ENCODE measurements at regions not wholly inside any gene's neighbourhood (a gene's known extent, or its start where the extent isn't known, plus 50 kb on each side); places are given as distances from the start of the nearest gene placed in this dataset.

DNA sequence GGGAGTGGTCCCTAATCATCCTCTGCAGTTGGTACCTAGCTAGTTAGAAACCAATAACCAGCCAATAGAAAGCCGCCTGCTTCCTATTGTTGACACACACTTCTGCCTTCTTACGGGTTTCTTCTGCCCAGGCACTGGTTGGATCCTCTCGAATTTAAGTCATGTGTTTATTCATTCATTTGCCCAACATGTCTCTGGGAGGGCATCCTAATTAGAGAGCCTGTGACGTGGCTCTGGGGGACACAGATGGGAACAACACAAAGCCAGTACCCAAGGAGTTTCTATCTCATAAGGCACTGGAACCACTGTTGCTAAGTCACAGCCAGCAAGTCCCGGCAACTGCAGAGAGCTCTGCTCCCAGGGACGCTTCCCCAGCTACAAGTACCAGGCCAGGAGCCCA lies 300.7 kb upstream of the TNRC6C start:
- no peaks in the 10 kb centered on the region for H3K79me2 ChIP-seq (ENCODE audit: control insufficient read depth, insufficient read depth, low read length)
- H3K4me1 ChIP-seq (replicated peaks in 1 of 2; ENCODE audit: control insufficient read depth in 2 of 2, insufficient read depth in 2 of 2, low read length in 2 of 2), result no peaks in the 10 kb centered on the region
- no peak overlapping the region for H2AFZ ChIP-seq (ENCODE audit: low read depth, low read length)
- H3K9me1 ChIP-seq (ENCODE audit: control insufficient read depth, insufficient read depth, low read length), result no peaks in the 10 kb centered on the region
- H3K9me3 ChIP-seq (replicated peaks; ENCODE audit: control insufficient read depth, insufficient read depth, low read depth, low read length), result no peaks in the 10 kb centered on the region
- in situ Hi-C loops (cut with MboI), result no loop called here
- DNase-seq (ENCODE audit: extremely low read depth in 1 of 4, low spot score in 3 of 4) (no peak), ATAC-seq (no peak), FAIRE-seq (no peak)
- no TSS peak for BruUV-seq (replicated peaks)
- H3K9ac ChIP-seq (ENCODE audit: insufficient read depth in 1 of 2, low read depth in 2 of 2, low read length in 2 of 2), result no peak overlapping the region
- no peak overlapping the region for H3K4me2 ChIP-seq (ENCODE audit: insufficient read depth, low read length)
- intact Hi-C loops (cut with micrococcal nuclease), result no loop called here
- TF ChIP-seq ETV6 (IDR thresholded peaks at IDR 0.05; ENCODE audit: borderline replicate concordance in 1 of 2, low read depth in 2 of 2, low read length in 1 of 2) (no peak), ETV6 (CRISPR knock-in tag; IDR thresholded peaks at IDR 0.05; ENCODE audit: borderline replicate concordance) (no peak), NFE2 (IDR thresholded peaks at IDR 0.05; ENCODE audit: low read depth) (no peak)
- TF ChIP-seq, protein P1, sequence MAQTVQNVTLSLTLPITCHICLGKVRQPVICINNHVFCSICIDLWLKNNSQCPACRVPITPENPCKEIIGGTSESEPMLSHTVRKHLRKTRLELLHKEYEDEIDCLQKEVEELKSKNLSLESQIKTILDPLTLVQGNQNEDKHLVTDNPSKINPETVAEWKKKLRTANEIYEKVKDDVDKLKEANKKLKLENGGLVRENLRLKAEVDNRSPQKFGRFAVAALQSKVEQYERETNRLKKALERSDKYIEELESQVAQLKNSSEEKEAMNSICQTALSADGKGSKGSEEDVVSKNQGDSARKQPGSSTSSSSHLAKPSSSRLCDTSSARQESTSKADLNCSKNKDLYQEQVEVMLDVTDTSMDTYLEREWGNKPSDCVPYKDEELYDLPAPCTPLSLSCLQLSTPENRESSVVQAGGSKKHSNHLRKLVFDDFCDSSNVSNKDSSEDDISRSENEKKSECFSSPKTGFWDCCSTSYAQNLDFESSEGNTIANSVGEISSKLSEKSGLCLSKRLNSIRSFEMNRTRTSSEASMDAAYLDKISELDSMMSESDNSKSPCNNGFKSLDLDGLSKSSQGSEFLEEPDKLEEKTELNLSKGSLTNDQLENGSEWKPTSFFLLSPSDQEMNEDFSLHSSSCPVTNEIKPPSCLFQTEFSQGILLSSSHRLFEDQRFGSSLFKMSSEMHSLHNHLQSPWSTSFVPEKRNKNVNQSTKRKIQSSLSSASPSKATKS (CRISPR knock-in tag; IDR thresholded peaks at IDR 0.05), result no peak
- no peaks in the 10 kb centered on the region for H3K36me3 ChIP-seq (ENCODE audit: control insufficient read depth, insufficient read depth, low read length)
- H3K27ac ChIP-seq (ENCODE audit: extremely low read depth, low read depth, low read length), result no peak overlapping the region
- 2% methylated on average over 6 of the region's 6 CpGs for WGBS (ENCODE audit: insufficient coverage, low coverage, missing lambda C conversion rate)
- ChIA-PET POLR2A (interaction anchor here (1.4 kb wide), 1 partner anchor 23 kb away, joined by 3 read pairs; no protein-coding TSS in a partner anchor), CTCF (ENCODE audit: low intra/inter-chr PET ratio) (no interaction called here)
- no peak overlapping the region for H3K4me3 ChIP-seq
- H4K20me1 ChIP-seq (replicated peaks; ENCODE audit: control insufficient read depth, insufficient read depth, low read length), result no peaks in the 10 kb centered on the region
- peaks cover 26 to 58% of the 10 kb centered on the region in 2 experiments for H3K27me3 ChIP-seq (ENCODE audit: control insufficient read depth in 2 of 2, insufficient read depth in 2 of 2, low read length in 2 of 2)

DNA sequence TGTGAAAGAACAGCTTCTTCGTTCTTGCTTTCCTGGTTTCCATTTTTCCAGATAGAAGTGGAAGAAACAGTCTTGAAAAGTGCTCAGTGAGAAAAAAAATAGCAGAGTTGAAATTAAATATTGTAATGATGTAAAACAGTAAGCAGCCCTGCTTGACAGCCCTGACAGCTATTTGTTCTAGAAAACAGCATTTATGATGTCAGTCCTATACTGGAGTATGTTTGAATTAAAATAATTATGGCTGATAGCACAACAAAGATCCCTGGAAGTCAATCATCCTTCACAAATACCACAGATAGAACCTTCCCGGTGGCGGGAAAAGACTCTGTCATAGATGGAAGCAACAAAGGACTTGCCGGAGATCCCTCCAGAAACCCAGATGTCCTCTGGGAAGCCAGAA lies 298.0 kb upstream of the TNRC6C start:
- peaks cover 11 to 41% of the 10 kb centered on the region in 2 experiments for H3K27me3 ChIP-seq (ENCODE audit: control insufficient read depth in 2 of 2, insufficient read depth in 2 of 2, low read length in 2 of 2)
- no peak for ATAC-seq
- intact Hi-C loops (cut with micrococcal nuclease), result no loop called here
- no peak for TF ChIP-seq CTBP1 (IDR thresholded peaks at IDR 0.05; ENCODE audit: borderline replicate concordance)
- TF ChIP-seq ZNF143 (CRISPR knock-in tag; IDR thresholded peaks at IDR 0.05), result no peak
- no peak for TF ChIP-seq TFAM (CRISPR knock-in tag; conservative IDR thresholded peaks at IDR 0.05)
- TF ChIP-seq CREB5 (CRISPR knock-in tag; IDR thresholded peaks at IDR 0.05), result no peak
- TF ChIP-seq PTRF (tag; IDR thresholded peaks at IDR 0.05), result no peak
- no peak for TF ChIP-seq SRSF7 (optimal IDR thresholded peaks at IDR 0.05; ENCODE audit: low read depth, low read length)
- TF ChIP-seq ZBTB1 (CRISPR knock-in tag; IDR thresholded peaks at IDR 0.05; ENCODE audit: borderline replicate concordance, low read depth), result no peak
- no peak for TF ChIP-seq SREBF1 (IDR thresholded peaks at IDR 0.05; ENCODE audit: borderline replicate concordance, low read depth, low read length)
- TF ChIP-seq PTBP1 (IDR thresholded peaks at IDR 0.05; ENCODE audit: low read depth, low read length), result no peak
- TF ChIP-seq PHTF2 (CRISPR knock-in tag; IDR thresholded peaks at IDR 0.05), result no peak
- no peak for TF ChIP-seq KLF16 (IDR thresholded peaks at IDR 0.05)
- TF ChIP-seq SNIP1 (IDR thresholded peaks at IDR 0.05; ENCODE audit: low read depth), result no peak

More for the DNA sequence above, 298.0 kb upstream of the TNRC6C start:
- DNase-seq (ENCODE audit: extremely low read depth in 1 of 4, low spot score in 3 of 4) (no peak), FAIRE-seq (no peak)
- Histone ChIP-seq H3K79me2 (ENCODE audit: control insufficient read depth, insufficient read depth, low read length) (no peaks in the 10 kb centered on the region), H3K4me2 (ENCODE audit: insufficient read depth, low read length) (no peak overlapping the region), H3K4me3 (no peak overlapping the region), H3K4me1 (replicated peaks in 1 of 2; ENCODE audit: control insufficient read depth in 2 of 2, insufficient read depth in 2 of 2, low read length in 2 of 2) (no peaks in the 10 kb centered on the region), H3K36me3 (ENCODE audit: control insufficient read depth, insufficient read depth, low read length) (no peaks in the 10 kb centered on the region), H4K20me1 (replicated peaks; ENCODE audit: control insufficient read depth, insufficient read depth, low read length) (no peaks in the 10 kb centered on the region), H2AFZ (ENCODE audit: low read depth, low read length) (no peak overlapping the region), H3K27ac (ENCODE audit: extremely low read depth, low read depth, low read length) (no peak overlapping the region), H3K9me3 (replicated peaks; ENCODE audit: control insufficient read depth, insufficient read depth, low read depth, low read length) (no peaks in the 10 kb centered on the region), H3K9me1 (ENCODE audit: control insufficient read depth, insufficient read depth, low read length) (no peaks in the 10 kb centered on the region), H3K9ac (ENCODE audit: insufficient read depth in 1 of 2, low read depth in 2 of 2, low read length in 2 of 2) (no peak overlapping the region)
- no TSS peak for BruUV-seq (replicated peaks)
- in situ Hi-C loops (cut with MboI), result no loop called here
- 4% methylated on average over 4 of the region's 4 CpGs for WGBS (ENCODE audit: insufficient coverage, low coverage, missing lambda C conversion rate)
- POLR2A ChIA-PET, result no interaction called here
- CTCF ChIA-PET (ENCODE audit: low intra/inter-chr PET ratio), result no interaction called here
